ENCODE measurements at regions not wholly inside any gene's neighbourhood (a gene's known extent, or its start where the extent isn't known, plus 50 kb on each side); places are given as distances from the start of the nearest gene placed in this dataset.
"Not testable (repeated sequence)": the region's sequence is repeated elsewhere in the genome, so short reads cannot be mapped to it uniquely, and the experiment has no call there.

- H3K4me1 Mint-ChIP-seq = no peaks in the 10 kb centered on the region
- H3K9me3 Mint-ChIP-seq = no peaks in the 10 kb centered on the region
- DNase-seq = no peak
- intact Hi-C loops (cut with micrococcal nuclease) = no loop called here
- H3K36me3 Mint-ChIP-seq (ENCODE audit: low read depth) = no peaks in the 10 kb centered on the region
- H3K27ac Mint-ChIP-seq = no peak overlapping the region
- H3K27me3 Mint-ChIP-seq = peaks cover 58% of the 10 kb centered on the region
- H3K4me3 Mint-ChIP-seq = no peak overlapping the region
Measured at GRCh38 chr5:138635265-138635664, 60.1 kb upstream of the HSPA9 start.

GRCh38 chr5:138634804-138635203 lies 59.6 kb upstream of the HSPA9 start:
- H3K4me1 Mint-ChIP-seq; H3K36me3 Mint-ChIP-seq (ENCODE audit: low read depth); H3K4me3 Mint-ChIP-seq; H3K9me3 Mint-ChIP-seq; DNase-seq; intact Hi-C loops (cut with micrococcal nuclease); H3K27ac Mint-ChIP-seq: not testable (repeated sequence)
- peaks cover 55% of the 10 kb centered on the region for H3K27me3 Mint-ChIP-seq

GRCh38 chr5:138632900-138633489 lies 57.8 kb upstream of the HSPA9 start:
- H3K9me3 Mint-ChIP-seq = no peaks in the 10 kb centered on the region
- intact Hi-C loops (cut with micrococcal nuclease) = loop anchor here (1.0 kb wide), 1 partner anchor 54 kb away; no protein-coding TSS in a partner anchor
- H3K36me3 Mint-ChIP-seq (ENCODE audit: low read depth) = no peaks in the 10 kb centered on the region

GRCh38 chr5:138631096-138631928 lies 56.1 kb upstream of the HSPA9 start:
- H3K27me3 Mint-ChIP-seq = peaks cover 51% of the 10 kb centered on the region
- no peaks in the 10 kb centered on the region for H3K4me1 Mint-ChIP-seq
- intact Hi-C loops (cut with micrococcal nuclease) = no loop called here
- H3K4me3 Mint-ChIP-seq = no peak overlapping the region
- no peaks in the 10 kb centered on the region for H3K9me3 Mint-ChIP-seq
- no peaks in the 10 kb centered on the region for H3K36me3 Mint-ChIP-seq (ENCODE audit: low read depth)
- DNase-seq = no peak
- H3K27ac Mint-ChIP-seq = no peak overlapping the region

More at GRCh38 chr5:138632900-138633489, 57.8 kb upstream of the HSPA9 start:
- Mint-ChIP-seq H3K4me1 (no peaks in the 10 kb centered on the region), H3K4me3 (no peak overlapping the region), H3K27ac (no peak overlapping the region), H3K27me3 (peaks cover 51% of the 10 kb centered on the region)
- DNase-seq = no peak

- H3K9me3 Mint-ChIP-seq = no peaks in the 10 kb centered on the region
- DNase-seq = no peak
- no peak overlapping the region for H3K27ac Mint-ChIP-seq
- no peaks in the 10 kb centered on the region for H3K4me1 Mint-ChIP-seq
- H3K27me3 Mint-ChIP-seq = peaks cover 44% of the 10 kb centered on the region
- H3K36me3 Mint-ChIP-seq (ENCODE audit: low read depth) = no peaks in the 10 kb centered on the region
- no peak overlapping the region for H3K4me3 Mint-ChIP-seq
- intact Hi-C loops (cut with micrococcal nuclease) = no loop called here
Measured at GRCh38 chr5:138629392-138629791, 54.2 kb upstream of the HSPA9 start.

GRCh38 chr5:138626333-138626944 lies 51.2 kb upstream of the HSPA9 start:
- intact Hi-C loops (cut with micrococcal nuclease) = no loop called here
- DNase-seq = no peak
- H3K9me3 Mint-ChIP-seq = no peaks in the 10 kb centered on the region
- H3K4me1 Mint-ChIP-seq = no peaks in the 10 kb centered on the region
- no peak overlapping the region for H3K27ac Mint-ChIP-seq
- peaks cover 44% of the 10 kb centered on the region for H3K27me3 Mint-ChIP-seq
- no peaks in the 10 kb centered on the region for H3K36me3 Mint-ChIP-seq (ENCODE audit: low read depth)
- no peak overlapping the region for H3K4me3 Mint-ChIP-seq

- no peak for DNase-seq
- Mint-ChIP-seq H3K9me3 (no peaks in the 10 kb centered on the region), H3K4me1 (no peaks in the 10 kb centered on the region), H3K27ac (no peak overlapping the region), H3K27me3 (peaks cover 48% of the 10 kb centered on the region), H3K36me3 (ENCODE audit: low read depth) (no peaks in the 10 kb centered on the region), H3K4me3 (no peak overlapping the region)
- intact Hi-C loops (cut with micrococcal nuclease) = no loop called here
Measured at GRCh38 chr5:138625134-138625533, 49.9 kb upstream of the HSPA9 start.

All from activated CD4-positive, alpha-beta T cell treated with anti-CD3 and anti-CD28 coated beads, Interleukin-2, amount 10 ng/mL, durations not matched to agents 24 days and 14 days (primary cell).